HEK293 (cell line): ENCODE measurements at regions not wholly inside any gene's neighbourhood (a gene's known extent, or its start where the extent isn't known, plus 50 kb on each side); places are given as distances from the start of the nearest gene placed in this dataset.

Experiments used
- CTCF ChIA-PET: fragments of 350-600 bp; formaldehyde crosslinking; extraction: SDS; loops from one replicate; lab custom pipeline; 2021; ENCODE audit warnings: antibody characterized with exemption; lab: Yijun Ruan, JAX
- POLR2A ChIA-PET: fragments of 300-600 bp; formaldehyde crosslinking; extraction: SDS; loops from one replicate; lab custom pipeline; 2020; ENCODE audit warnings: antibody characterized with exemption, inconsistent platforms; lab: Yijun Ruan, JAX
- H3K27ac ChIP-seq: fragments of 200-500 bp; sonication (Bioruptor generic); 2 replicates; pipeline ENCODE4 v1.5.1; 2014; ENCODE audit warnings: low read depth, low read length, control low read depth, inconsistent platforms; ENCODE audit errors: extremely low read depth
- H3K36me3 ChIP-seq, 2 experiments: fragments of 200-500 bp in 1 of 2; sonication (Bioruptor generic) in 1 of 2; 1 replicate in 1 of 2; 2 replicates in 1 of 2; pipeline ENCODE4 v1.5.1; 2014 to 2017; ENCODE audit warnings: inconsistent platforms in 2 of 2, low read length in 2 of 2; ENCODE audit not compliant: control insufficient read depth in 2 of 2, insufficient read depth in 1 of 2
- H3K4me1 ChIP-seq: fragments of 200-500 bp; sonication (Bioruptor generic); 2 replicates; pipeline ENCODE4 v1.5.1; 2014; ENCODE audit warnings: mild to moderate bottlenecking, low read length, inconsistent platforms; ENCODE audit not compliant: control insufficient read depth, insufficient read depth
- H3K4me3 ChIP-seq: 2 replicates; pipeline ENCODE4 v1.5.1; 2011; ENCODE audit warnings: low read depth, mild to moderate bottlenecking, control low read depth, low read length, moderate library complexity
- H3K9me3 ChIP-seq: fragments of 200-500 bp; sonication (Bioruptor generic); 2 replicates; pipeline ENCODE4 v1.5.1; 2014; ENCODE audit warnings: low read depth, low read length, inconsistent platforms; ENCODE audit not compliant: control insufficient read depth, insufficient read depth
- GFI1B ChIP-seq: fragments of 450-650 bp; formaldehyde crosslinking; IDR thresholded peaks from 2 replicates; pipeline ENCODE4 v1.5.1; 2016; ENCODE audit warnings: missing biosample characterization, missing genetic modification characterization
- HOXC10 ChIP-seq: sonication (generic); formaldehyde crosslinking; IDR thresholded peaks from 2 replicates; pipeline ENCODE4 v1.8.1; 2023; ENCODE audit warnings: mild to moderate bottlenecking, missing genetic modification reagents
- OSR2 ChIP-seq: fragments of 450-650 bp; formaldehyde crosslinking; IDR thresholded peaks from 2 replicates; pipeline ENCODE4 v1.5.1; 2016; ENCODE audit warnings: missing biosample characterization, missing genetic modification characterization
- PRDM10 ChIP-seq: fragments of 450-650 bp; formaldehyde crosslinking; IDR thresholded peaks from 2 replicates; pipeline ENCODE4 v1.5.1; 2016; ENCODE audit warnings: missing biosample characterization, missing genetic modification characterization
- TRIM28 ChIP-seq: IDR thresholded peaks from 2 replicates; pipeline ENCODE4 v1.6.1; 2011; ENCODE audit warnings: low read length, control low read depth, borderline replicate concordance
- ZBTB11 ChIP-seq: fragments of 450-650 bp; formaldehyde crosslinking; conservative IDR thresholded peaks from 2 replicates; pipeline ENCODE4 v1.5.1; 2016; ENCODE audit warnings: low read depth, missing biosample characterization, missing genetic modification characterization
- ZFHX2 ChIP-seq: fragments of 450-650 bp; formaldehyde crosslinking; conservative IDR thresholded peaks from 2 replicates; pipeline ENCODE4 v1.5.1; 2016; ENCODE audit warnings: missing biosample characterization, missing genetic modification characterization
- ZIC2 ChIP-seq: fragments of 450-650 bp; formaldehyde crosslinking; IDR thresholded peaks from 2 replicates; pipeline ENCODE4 v1.5.1; 2016; ENCODE audit warnings: missing biosample characterization, missing genetic modification characterization
- ZNF2 ChIP-seq: fragments of 450-650 bp; formaldehyde crosslinking; IDR thresholded peaks from 2 replicates; pipeline ENCODE4 v1.5.1; 2016; ENCODE audit warnings: missing biosample characterization, missing genetic modification characterization
- ZNF221 ChIP-seq: fragments of 450-650 bp; formaldehyde crosslinking; IDR thresholded peaks from 2 replicates; pipeline ENCODE4 v1.5.1; 2017; ENCODE audit warnings: missing biosample characterization, missing genetic modification characterization, borderline replicate concordance
- ZNF280D ChIP-seq: fragments of 450-650 bp; formaldehyde crosslinking; IDR thresholded peaks from 2 replicates; pipeline ENCODE4 v1.5.1; 2016; ENCODE audit warnings: missing biosample characterization, missing genetic modification characterization
- ZNF350 ChIP-seq: fragments of 450-650 bp; formaldehyde crosslinking; IDR thresholded peaks from 2 replicates; pipeline ENCODE4 v1.5.0; 2017; ENCODE audit warnings: missing biosample characterization, mild to moderate bottlenecking, missing genetic modification characterization
- ZNF416 ChIP-seq: fragments of 450-650 bp; formaldehyde crosslinking; IDR thresholded peaks from 2 replicates; pipeline ENCODE4 v1.5.1; 2016; ENCODE audit warnings: missing biosample characterization, missing genetic modification characterization
- ZNF529 ChIP-seq: fragments of 450-650 bp; formaldehyde crosslinking; IDR thresholded peaks from 2 replicates; pipeline ENCODE4 v1.5.1; 2017; ENCODE audit warnings: missing genetic modification characterization, missing biosample characterization; ENCODE audit not compliant: insufficient replicate concordance
- ZNF677 ChIP-seq: fragments of 450-650 bp; IDR thresholded peaks from 2 replicates; pipeline ENCODE4 v1.5.0; 2018; ENCODE audit warnings: missing biosample characterization, mild to moderate bottlenecking, missing genetic modification characterization, moderate library complexity
- ZNF692 ChIP-seq: fragments of 450-650 bp; formaldehyde crosslinking; IDR thresholded peaks from 2 replicates; pipeline ENCODE4 v1.5.1; 2016; ENCODE audit warnings: missing biosample characterization, missing genetic modification characterization
- ZNF792 ChIP-seq: fragments of 450-650 bp; formaldehyde crosslinking; IDR thresholded peaks from 2 replicates; pipeline ENCODE4 v1.5.1; 2016; ENCODE audit warnings: missing biosample characterization, missing genetic modification characterization
- TF ChIP-seq, protein P1 (sequence below): fragments of 450-650 bp; formaldehyde crosslinking; IDR thresholded peaks from 2 replicates; pipeline ENCODE4 v1.5.1; 2016; ENCODE audit warnings: missing biosample characterization, missing genetic modification characterization, borderline replicate concordance
- TF ChIP-seq, protein P2 (sequence below): fragments of 450-650 bp; formaldehyde crosslinking; IDR thresholded peaks from 2 replicates; pipeline ENCODE4 v1.5.1; 2016; ENCODE audit warnings: missing biosample characterization, missing genetic modification characterization
- TF ChIP-seq, protein P3 (sequence below): fragments of 450-650 bp; formaldehyde crosslinking; IDR thresholded peaks from 2 replicates; pipeline ENCODE4 v1.5.1; 2016; ENCODE audit warnings: missing biosample characterization, missing genetic modification characterization
- TF ChIP-seq, protein P4 (sequence below): fragments of 450-650 bp; formaldehyde crosslinking; IDR thresholded peaks from 2 replicates; pipeline ENCODE4 v1.5.1; 2016; ENCODE audit warnings: missing biosample characterization, missing genetic modification characterization

DNA sequence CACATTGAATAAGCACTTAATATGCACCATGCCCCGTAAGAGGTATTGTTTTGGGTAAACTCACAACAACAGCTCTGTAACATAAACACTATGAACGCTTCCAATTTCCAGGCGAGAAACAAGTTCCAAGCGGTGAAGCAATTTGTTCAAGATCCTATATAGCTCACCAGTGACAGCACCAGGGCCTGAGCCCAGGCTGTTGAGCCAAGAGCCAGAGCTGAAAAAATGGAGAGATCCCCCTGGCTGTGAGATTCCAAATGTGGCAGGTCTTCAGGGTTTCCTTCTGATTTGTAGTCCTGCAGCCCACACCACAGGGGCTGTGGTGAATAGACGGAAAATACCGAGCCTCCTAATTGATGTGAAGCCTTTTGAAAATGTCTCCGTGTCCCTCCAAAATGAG, 268.0 kb upstream of the KIRREL3 start (continued):
- TF ChIP-seq, protein P1, sequence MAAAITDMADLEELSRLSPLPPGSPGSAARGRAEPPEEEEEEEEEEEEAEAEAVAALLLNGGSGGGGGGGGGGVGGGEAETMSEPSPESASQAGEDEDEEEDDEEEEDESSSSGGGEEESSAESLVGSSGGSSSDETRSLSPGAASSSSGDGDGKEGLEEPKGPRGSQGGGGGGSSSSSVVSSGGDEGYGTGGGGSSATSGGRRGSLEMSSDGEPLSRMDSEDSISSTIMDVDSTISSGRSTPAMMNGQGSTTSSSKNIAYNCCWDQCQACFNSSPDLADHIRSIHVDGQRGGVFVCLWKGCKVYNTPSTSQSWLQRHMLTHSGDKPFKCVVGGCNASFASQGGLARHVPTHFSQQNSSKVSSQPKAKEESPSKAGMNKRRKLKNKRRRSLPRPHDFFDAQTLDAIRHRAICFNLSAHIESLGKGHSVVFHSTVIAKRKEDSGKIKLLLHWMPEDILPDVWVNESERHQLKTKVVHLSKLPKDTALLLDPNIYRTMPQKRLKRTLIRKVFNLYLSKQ (tag by site-specific recombination), result no peak
- no peak for TF ChIP-seq ZNF2 (tag by site-specific recombination)
- TF ChIP-seq ZNF529, result no peak
- TF ChIP-seq ZNF792 (tag by site-specific recombination), result no peak
- TF ChIP-seq PRDM10 (tag by site-specific recombination), result no peak
- no peak for TF ChIP-seq OSR2 (tag by site-specific recombination)
- no peak for TF ChIP-seq ZIC2
- TF ChIP-seq ZFHX2 (tag by site-specific recombination), result no peak
- TF ChIP-seq ZNF416 (tag by site-specific recombination), result no peak
- TF ChIP-seq, protein P2, sequence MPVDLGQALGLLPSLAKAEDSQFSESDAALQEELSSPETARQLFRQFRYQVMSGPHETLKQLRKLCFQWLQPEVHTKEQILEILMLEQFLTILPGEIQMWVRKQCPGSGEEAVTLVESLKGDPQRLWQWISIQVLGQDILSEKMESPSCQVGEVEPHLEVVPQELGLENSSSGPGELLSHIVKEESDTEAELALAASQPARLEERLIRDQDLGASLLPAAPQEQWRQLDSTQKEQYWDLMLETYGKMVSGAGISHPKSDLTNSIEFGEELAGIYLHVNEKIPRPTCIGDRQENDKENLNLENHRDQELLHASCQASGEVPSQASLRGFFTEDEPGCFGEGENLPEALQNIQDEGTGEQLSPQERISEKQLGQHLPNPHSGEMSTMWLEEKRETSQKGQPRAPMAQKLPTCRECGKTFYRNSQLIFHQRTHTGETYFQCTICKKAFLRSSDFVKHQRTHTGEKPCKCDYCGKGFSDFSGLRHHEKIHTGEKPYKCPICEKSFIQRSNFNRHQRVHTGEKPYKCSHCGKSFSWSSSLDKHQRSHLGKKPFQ (tag by site-specific recombination), result no peak

DNA sequence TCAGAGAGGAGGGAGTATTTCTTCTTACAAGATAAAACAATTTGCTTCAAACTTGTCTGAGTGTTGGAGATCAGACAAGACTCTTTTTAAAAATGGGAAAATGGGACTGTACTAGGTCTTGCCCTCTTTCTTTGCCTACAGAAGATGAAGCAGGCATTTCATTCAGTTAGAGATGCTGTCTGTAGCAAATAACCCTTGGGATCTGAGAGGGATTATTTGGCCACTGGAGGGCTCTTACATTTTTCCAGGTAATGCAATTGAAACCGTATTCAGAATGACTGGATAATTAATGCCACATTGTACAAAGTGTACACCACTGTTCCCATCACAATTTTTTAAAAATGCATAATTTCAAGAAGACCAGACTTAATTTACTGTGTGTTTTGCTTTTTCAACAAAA, 258.5 kb upstream of the KIRREL3 start:
- H3K27ac ChIP-seq, result no peak overlapping the region
- CTCF ChIA-PET, result no interaction called here
- POLR2A ChIA-PET, result no interaction called here
- no peaks in the 10 kb centered on the region for H3K9me3 ChIP-seq
- H3K4me3 ChIP-seq, result no peak overlapping the region
- no peaks in the 10 kb centered on the region for H3K36me3 ChIP-seq
- no peaks in the 10 kb centered on the region for H3K4me1 ChIP-seq
- TF ChIP-seq ZBTB11 (tag by site-specific recombination) (no peak), ZNF280D (tag by site-specific recombination) (no peak), ZNF350 (no peak), ZIC2 (no peak), OSR2 (tag by site-specific recombination) (no peak), GFI1B (tag by site-specific recombination) (no peak), ZNF677 (tag by site-specific recombination) (no peak), ZNF221 (no peak), TRIM28 (no peak), HOXC10 (CRISPR knock-in tag) (no peak), ZNF692 (tag by site-specific recombination) (no peak)
- TF ChIP-seq, protein P3, sequence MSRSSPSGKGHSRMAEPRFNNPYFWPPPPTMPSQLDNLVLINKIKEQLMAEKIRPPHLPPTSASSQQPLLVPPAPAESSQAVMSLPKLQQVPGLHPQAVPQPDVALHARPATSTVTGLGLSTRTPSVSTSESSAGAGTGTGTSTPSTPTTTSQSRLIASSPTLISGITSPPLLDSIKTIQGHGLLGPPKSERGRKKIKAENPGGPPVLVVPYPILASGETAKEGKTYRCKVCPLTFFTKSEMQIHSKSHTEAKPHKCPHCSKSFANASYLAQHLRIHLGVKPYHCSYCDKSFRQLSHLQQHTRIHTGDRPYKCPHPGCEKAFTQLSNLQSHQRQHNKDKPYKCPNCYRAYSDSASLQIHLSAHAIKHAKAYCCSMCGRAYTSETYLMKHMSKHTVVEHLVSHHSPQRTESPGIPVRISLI (tag by site-specific recombination), result no peak
- TF ChIP-seq, protein P4, sequence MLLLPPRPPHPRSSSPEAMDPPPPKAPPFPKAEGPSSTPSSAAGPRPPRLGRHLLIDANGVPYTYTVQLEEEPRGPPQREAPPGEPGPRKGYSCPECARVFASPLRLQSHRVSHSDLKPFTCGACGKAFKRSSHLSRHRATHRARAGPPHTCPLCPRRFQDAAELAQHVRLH (tag by site-specific recombination), result no peak
